ENCODE measurements at regions not wholly inside any gene's neighbourhood (a gene's known extent, or its start where the extent isn't known, plus 50 kb on each side); places are given as distances from the start of the nearest gene placed in this dataset.

GRCh38 chr13:88068316-88068715, 397.1 kb downstream of the SLITRK5 start:
- DNase-seq (ENCODE audit: low spot score in 2 of 2), result no peak
- FAIRE-seq, result no peak

GRCh38 chr13:88068975-88069374, 397.8 kb downstream of the SLITRK5 start:
- DNase-seq (ENCODE audit: low spot score in 2 of 2) (no peak), FAIRE-seq (no peak)

- FAIRE-seq (no peak), DNase-seq (ENCODE audit: low spot score in 2 of 2) (no peak)
Measured at GRCh38 chr13:88071371-88071770, 400.2 kb downstream of the SLITRK5 start.

GRCh38 chr13:88074794-88075510, 403.8 kb downstream of the SLITRK5 start:
- FAIRE-seq, result no peak

GRCh38 chr13:88085036-88085435, 413.9 kb downstream of the SLITRK5 start:
- DNase-seq (ENCODE audit: low spot score in 2 of 2), result no peak
- FAIRE-seq, result no peak

More at GRCh38 chr13:88074794-88075510, 403.8 kb downstream of the SLITRK5 start:
- no peak for DNase-seq (ENCODE audit: low spot score in 2 of 2)

GRCh38 chr13:88086577-88086976, 415.4 kb downstream of the SLITRK5 start:
- FAIRE-seq (no peak), DNase-seq (ENCODE audit: low spot score in 2 of 2) (no peak)

GRCh38 chr13:88097541-88097940, 426.4 kb downstream of the SLITRK5 start:
- FAIRE-seq (no peak), DNase-seq (ENCODE audit: low spot score in 2 of 2) (no peak)

GRCh38 chr13:88103824-88104223, 432.7 kb downstream of the SLITRK5 start:
- no peak for DNase-seq (ENCODE audit: low spot score in 2 of 2)
- no peak for FAIRE-seq

GRCh38 chr13:88104576-88104975, 433.4 kb downstream of the SLITRK5 start:
- FAIRE-seq, result no peak

GRCh38 chr13:88107570-88107969, 436.4 kb downstream of the SLITRK5 start:
- DNase-seq (ENCODE audit: low spot score in 2 of 2), result no peak
- no peak for FAIRE-seq

More at GRCh38 chr13:88104576-88104975, 433.4 kb downstream of the SLITRK5 start:
- no peak for DNase-seq (ENCODE audit: low spot score in 2 of 2)

- FAIRE-seq (no peak), DNase-seq (ENCODE audit: low spot score in 2 of 2) (no peak)
Measured at GRCh38 chr13:88112526-88112925, 441.4 kb downstream of the SLITRK5 start.

- FAIRE-seq, result no peak
Measured at GRCh38 chr13:88115976-88116375, 444.8 kb downstream of the SLITRK5 start.

GRCh38 chr13:88118952-88119351, 447.8 kb downstream of the SLITRK5 start:
- DNase-seq (ENCODE audit: low spot score in 2 of 2) (no peak), FAIRE-seq (peak; percentile 60)

More at GRCh38 chr13:88115976-88116375, 444.8 kb downstream of the SLITRK5 start:
- DNase-seq (ENCODE audit: low spot score in 2 of 2), result no peak

GRCh38 chr13:88124142-88124541, 453.0 kb downstream of the SLITRK5 start:
- DNase-seq (ENCODE audit: low spot score in 2 of 2) (no peak), FAIRE-seq (no peak)

GRCh38 chr13:88125055-88125454, 453.9 kb downstream of the SLITRK5 start:
- DNase-seq (ENCODE audit: low spot score in 2 of 2) (no peak), FAIRE-seq (no peak)

GRCh38 chr13:88136098-88136790, 465.1 kb downstream of the SLITRK5 start:
- no peak for DNase-seq (ENCODE audit: low spot score in 2 of 2)
- no peak for FAIRE-seq

- FAIRE-seq, result no peak
Measured at GRCh38 chr13:88142653-88143052, 471.5 kb downstream of the SLITRK5 start.

GRCh38 chr13:88144580-88144979, 473.4 kb downstream of the SLITRK5 start:
- DNase-seq (ENCODE audit: low spot score in 2 of 2) (no peak), FAIRE-seq (no peak)

More at GRCh38 chr13:88142653-88143052, 471.5 kb downstream of the SLITRK5 start:
- DNase-seq (ENCODE audit: low spot score in 2 of 2), result no peak

GRCh38 chr13:88153353-88153752, 482.2 kb downstream of the SLITRK5 start:
- no peak for DNase-seq (ENCODE audit: low spot score in 2 of 2)
- FAIRE-seq, result no peak

GRCh38 chr13:88154001-88154400, 482.8 kb downstream of the SLITRK5 start:
- FAIRE-seq (no peak), DNase-seq (ENCODE audit: low spot score in 2 of 2) (no peak)

GRCh38 chr13:88162076-88162702, 491.0 kb downstream of the SLITRK5 start:
- FAIRE-seq, result no peak

More at GRCh38 chr13:88162076-88162702, 491.0 kb downstream of the SLITRK5 start:
- DNase-seq (ENCODE audit: low spot score in 2 of 2), result no peak

Data from frontal cortex (tissue), 3 donors.